ENCODE measurements at regions not wholly inside any gene's neighbourhood (a gene's known extent, or its start where the extent isn't known, plus 50 kb on each side); places are given as distances from the start of the nearest gene placed in this dataset.

DNA sequence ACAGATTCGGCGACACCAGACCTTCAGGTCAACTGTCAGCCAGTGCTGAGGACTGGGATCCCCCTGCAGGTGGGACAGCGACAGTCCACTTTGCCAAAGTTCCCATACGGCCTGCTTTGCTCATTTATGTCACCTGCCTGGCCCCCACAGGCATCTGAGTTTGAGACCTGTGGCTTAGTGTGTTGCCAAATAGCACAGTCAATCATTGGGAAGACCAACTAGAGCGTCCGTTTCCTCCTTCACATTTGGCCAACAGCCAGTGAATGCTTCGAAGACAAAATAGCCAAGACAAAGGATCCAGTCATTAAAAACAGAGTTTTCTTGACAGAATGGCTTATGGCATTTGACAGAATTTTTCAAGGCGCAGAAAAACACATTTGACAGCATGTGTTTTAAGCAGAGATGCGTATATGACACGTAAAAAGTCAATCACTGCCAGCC is 113.8 kb downstream of the ABCC12 start:
- Histone ChIP-seq H3K27me3 (ENCODE audit: insufficient read depth, low read length) (peaks cover 6% of the 10 kb centered on the region), H3K36me3 (ENCODE audit: insufficient read depth, low read length) (no peaks in the 10 kb centered on the region), H3K79me2 (ENCODE audit: insufficient read depth, low read length) (no peaks in the 10 kb centered on the region), H2AFZ (ENCODE audit: low read length) (no peak overlapping the region), H3K4me2 (ENCODE audit: insufficient read depth, low read length) (no peak overlapping the region), H3K27ac (ENCODE audit: low read depth, low read length) (no peak overlapping the region), H3K4me3 (ENCODE audit: insufficient read depth, low read length) (no peak overlapping the region), H3K4me1 (ENCODE audit: insufficient read depth, low read length) (no peaks in the 10 kb centered on the region), H3K9me3 (ENCODE audit: low read depth, low read length) (no peaks in the 10 kb centered on the region), H4K20me1 (ENCODE audit: insufficient read depth, low read length) (no peaks in the 10 kb centered on the region)
- DNase-seq (ENCODE audit: insufficient read length, low spot score, missing footprints), result no peak
- TF ChIP-seq, protein P1, sequence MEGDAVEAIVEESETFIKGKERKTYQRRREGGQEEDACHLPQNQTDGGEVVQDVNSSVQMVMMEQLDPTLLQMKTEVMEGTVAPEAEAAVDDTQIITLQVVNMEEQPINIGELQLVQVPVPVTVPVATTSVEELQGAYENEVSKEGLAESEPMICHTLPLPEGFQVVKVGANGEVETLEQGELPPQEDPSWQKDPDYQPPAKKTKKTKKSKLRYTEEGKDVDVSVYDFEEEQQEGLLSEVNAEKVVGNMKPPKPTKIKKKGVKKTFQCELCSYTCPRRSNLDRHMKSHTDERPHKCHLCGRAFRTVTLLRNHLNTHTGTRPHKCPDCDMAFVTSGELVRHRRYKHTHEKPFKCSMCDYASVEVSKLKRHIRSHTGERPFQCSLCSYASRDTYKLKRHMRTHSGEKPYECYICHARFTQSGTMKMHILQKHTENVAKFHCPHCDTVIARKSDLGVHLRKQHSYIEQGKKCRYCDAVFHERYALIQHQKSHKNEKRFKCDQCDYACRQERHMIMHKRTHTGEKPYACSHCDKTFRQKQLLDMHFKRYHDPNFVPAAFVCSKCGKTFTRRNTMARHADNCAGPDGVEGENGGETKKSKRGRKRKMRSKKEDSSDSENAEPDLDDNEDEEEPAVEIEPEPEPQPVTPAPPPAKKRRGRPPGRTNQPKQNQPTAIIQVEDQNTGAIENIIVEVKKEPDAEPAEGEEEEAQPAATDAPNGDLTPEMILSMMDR (IDR thresholded peaks at IDR 0.05; ENCODE audit: extremely low read depth, low read depth, low read length), result no peak

DNA sequence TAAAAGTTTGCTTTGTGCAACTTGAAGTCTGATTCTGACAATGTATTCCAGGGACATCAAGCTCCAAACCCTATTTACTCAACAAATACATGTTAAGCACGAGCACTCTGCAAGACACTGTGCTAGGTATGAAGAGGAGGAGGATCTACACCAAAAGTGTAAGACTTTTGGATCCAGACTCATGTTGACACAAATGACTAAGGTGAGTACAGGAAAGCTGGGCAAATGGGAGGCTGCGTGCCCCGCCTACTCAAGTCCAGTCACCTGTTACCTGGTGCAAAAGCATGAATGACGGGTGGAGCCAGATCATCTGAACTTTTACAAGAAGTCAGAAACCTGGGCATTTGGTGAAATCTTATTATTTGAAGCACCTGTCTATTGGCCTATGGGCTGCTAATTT is 120.7 kb downstream of the ABCC12 start:
- Histone ChIP-seq H3K27me3 (ENCODE audit: insufficient read depth, low read length) (peaks cover 2% of the 10 kb centered on the region), H3K9me3 (ENCODE audit: low read depth, low read length) (no peaks in the 10 kb centered on the region), H3K27ac (ENCODE audit: low read depth, low read length) (no peak overlapping the region), H3K79me2 (ENCODE audit: insufficient read depth, low read length) (no peaks in the 10 kb centered on the region), H3K4me2 (ENCODE audit: insufficient read depth, low read length) (no peak overlapping the region), H3K4me3 (ENCODE audit: insufficient read depth, low read length) (no peak overlapping the region), H3K36me3 (ENCODE audit: insufficient read depth, low read length) (no peaks in the 10 kb centered on the region), H4K20me1 (ENCODE audit: insufficient read depth, low read length) (no peaks in the 10 kb centered on the region), H3K4me1 (ENCODE audit: insufficient read depth, low read length) (no peaks in the 10 kb centered on the region), H2AFZ (ENCODE audit: low read length) (no peak overlapping the region)
- TF ChIP-seq, protein P1 (IDR thresholded peaks at IDR 0.05; ENCODE audit: extremely low read depth, low read depth, low read length), result no peak
- no peak for DNase-seq (ENCODE audit: insufficient read length, low spot score, missing footprints)

DNA sequence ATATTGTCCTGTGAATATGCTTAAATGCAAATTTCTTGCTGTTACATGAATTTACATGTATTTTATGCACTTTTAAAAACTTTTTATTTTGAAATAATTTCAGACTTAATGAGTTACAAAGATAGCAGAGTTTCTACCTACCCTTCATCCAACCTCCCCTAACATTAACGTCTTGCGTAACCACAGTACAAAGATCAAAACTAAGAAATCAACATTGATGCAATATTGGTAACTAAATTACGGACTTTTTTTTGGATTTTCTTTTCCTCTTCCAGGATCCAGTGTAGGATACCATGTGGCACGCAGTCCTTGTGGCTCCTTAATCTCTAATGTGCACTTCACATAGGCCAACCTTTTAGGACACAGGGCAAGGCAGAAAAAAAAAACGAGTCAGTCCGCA is 124.9 kb downstream of the ABCC12 start:
- H3K79me2 ChIP-seq (ENCODE audit: insufficient read depth, low read length), result no peaks in the 10 kb centered on the region
- TF ChIP-seq, protein P1 (IDR thresholded peaks at IDR 0.05; ENCODE audit: extremely low read depth, low read depth, low read length), result no peak
- no peaks in the 10 kb centered on the region for H3K4me1 ChIP-seq (ENCODE audit: insufficient read depth, low read length)
- H3K9me3 ChIP-seq (ENCODE audit: low read depth, low read length), result no peaks in the 10 kb centered on the region
- H4K20me1 ChIP-seq (ENCODE audit: insufficient read depth, low read length), result no peaks in the 10 kb centered on the region
- H3K27ac ChIP-seq (ENCODE audit: low read depth, low read length), result no peak overlapping the region
- no peaks in the 10 kb centered on the region for H3K36me3 ChIP-seq (ENCODE audit: insufficient read depth, low read length)
- H3K4me2 ChIP-seq (ENCODE audit: insufficient read depth, low read length), result no peak overlapping the region
- no peak overlapping the region for H2AFZ ChIP-seq (ENCODE audit: low read length)
- peaks cover 6% of the 10 kb centered on the region for H3K27me3 ChIP-seq (ENCODE audit: insufficient read depth, low read length)
- no peak for DNase-seq (ENCODE audit: insufficient read length, low spot score, missing footprints)
- H3K4me3 ChIP-seq (ENCODE audit: insufficient read depth, low read length), result no peak overlapping the region

DNA sequence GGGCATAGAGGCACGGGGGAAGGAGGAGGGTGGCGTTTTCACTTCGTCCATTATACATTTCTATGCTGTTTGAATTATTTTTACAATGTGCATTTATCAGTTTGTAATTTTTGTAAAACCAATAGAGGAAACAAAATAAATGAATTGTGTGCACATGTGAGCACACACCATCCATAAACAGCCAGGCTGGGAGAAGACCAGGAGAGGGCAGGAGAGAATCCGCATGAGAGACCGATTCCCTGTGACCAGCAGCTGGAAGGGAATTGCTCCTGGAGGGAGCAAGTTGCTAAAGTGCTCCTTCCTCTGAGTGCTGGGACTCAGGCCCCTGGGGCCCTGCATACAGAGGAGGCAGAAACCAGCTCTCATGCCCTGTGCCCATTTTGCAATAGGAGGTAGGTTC is 126.0 kb downstream of the ABCC12 start:
- Histone ChIP-seq H2AFZ (ENCODE audit: low read length) (no peak overlapping the region), H3K4me1 (ENCODE audit: insufficient read depth, low read length) (no peaks in the 10 kb centered on the region), H3K9me3 (ENCODE audit: low read depth, low read length) (no peaks in the 10 kb centered on the region), H3K4me2 (ENCODE audit: insufficient read depth, low read length) (no peak overlapping the region), H4K20me1 (ENCODE audit: insufficient read depth, low read length) (no peaks in the 10 kb centered on the region), H3K79me2 (ENCODE audit: insufficient read depth, low read length) (no peaks in the 10 kb centered on the region), H3K4me3 (ENCODE audit: insufficient read depth, low read length) (no peak overlapping the region), H3K36me3 (ENCODE audit: insufficient read depth, low read length) (no peaks in the 10 kb centered on the region), H3K27ac (ENCODE audit: low read depth, low read length) (no peak overlapping the region), H3K27me3 (ENCODE audit: insufficient read depth, low read length) (peaks cover 6% of the 10 kb centered on the region)
- DNase-seq (ENCODE audit: insufficient read length, low spot score, missing footprints), result no peak
- TF ChIP-seq, protein P1 (IDR thresholded peaks at IDR 0.05; ENCODE audit: extremely low read depth, low read depth, low read length), result peak; percentile 23
